ENCODE measurements at regions not wholly inside any gene's neighbourhood (a gene's known extent, or its start where the extent isn't known, plus 50 kb on each side); places are given as distances from the start of the nearest gene placed in this dataset.

DNA sequence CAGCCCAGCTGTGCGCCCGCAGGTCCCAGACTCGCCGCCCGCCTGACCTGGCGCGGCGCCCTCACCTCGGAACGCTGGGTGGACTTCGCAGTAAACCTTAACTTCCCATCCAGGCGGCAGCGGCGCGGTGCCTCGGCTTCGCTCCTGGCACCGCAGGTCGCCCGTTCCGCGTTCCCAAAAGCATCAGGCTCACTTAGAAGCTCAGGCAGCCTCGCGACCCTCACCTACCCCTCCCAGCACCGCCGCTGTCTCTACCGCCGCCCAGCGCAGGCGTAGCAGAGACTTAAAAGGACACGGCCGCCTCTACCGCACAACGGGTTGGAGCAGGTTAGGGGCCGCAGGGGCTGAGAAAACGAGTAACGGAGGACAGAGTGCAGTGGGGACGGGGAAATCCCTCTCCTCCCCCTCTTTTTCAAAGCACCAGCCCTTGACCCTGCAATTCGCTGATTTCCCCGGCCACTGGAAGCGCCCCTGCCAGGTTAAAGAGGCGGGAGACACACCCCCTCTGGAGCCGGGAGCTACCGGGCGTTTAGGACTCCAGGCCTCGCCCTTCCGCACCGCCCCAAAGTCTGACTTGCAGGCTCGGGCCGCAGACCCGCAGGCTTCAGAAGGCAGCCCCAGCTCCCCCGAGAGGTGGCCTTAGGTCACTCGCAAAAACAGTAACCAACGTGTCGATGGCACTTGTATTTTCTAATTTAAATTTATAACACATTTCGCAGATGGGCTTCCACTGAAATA, 328.5 kb downstream of the FAM72C start:
- CTCF ChIA-PET = no interaction called here
- ATAC-seq = no peak
- no peaks in the 10 kb centered on the region for H4K20me1 ChIP-seq (ENCODE audit: insufficient read depth)
- no peak for DNase-seq (ENCODE audit: low read depth, low spot score)
- no peak overlapping the region for H3K27ac ChIP-seq (ENCODE audit: low read depth, low read length)
- no peaks in the 10 kb centered on the region for H3K27me3 ChIP-seq (ENCODE audit: insufficient read depth, low read length)
- no peaks in the 10 kb centered on the region for H3K36me3 ChIP-seq (ENCODE audit: control insufficient read depth in 1 of 2, insufficient read depth in 2 of 2, low read length in 2 of 2)
- H3K4me1 ChIP-seq (ENCODE audit: control insufficient read depth in 1 of 2, insufficient read depth in 2 of 2, low read length in 2 of 2) = no peaks in the 10 kb centered on the region
- no peaks in the 10 kb centered on the region for H3K79me2 ChIP-seq (ENCODE audit: insufficient read depth, low read length)
- H2AFZ ChIP-seq (ENCODE audit: low read depth, low read length, poor library complexity, severe bottlenecking) = no peak overlapping the region
- no peaks in the 10 kb centered on the region for H3K9me2 ChIP-seq (ENCODE audit: insufficient read depth)
- POLR2A ChIA-PET = no interaction called here
- TF ChIP-seq TCF7L2 (IDR thresholded peaks at IDR 0.05; ENCODE audit: borderline replicate concordance, extremely low read depth, insufficient read depth, insufficient read length) = no peak
- TF ChIP-seq, protein P1, sequence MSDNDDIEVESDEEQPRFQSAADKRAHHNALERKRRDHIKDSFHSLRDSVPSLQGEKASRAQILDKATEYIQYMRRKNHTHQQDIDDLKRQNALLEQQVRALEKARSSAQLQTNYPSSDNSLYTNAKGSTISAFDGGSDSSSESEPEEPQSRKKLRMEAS (IDR thresholded peaks at IDR 0.05) = no peak
- no peak for TF ChIP-seq EZH2phosphoT487 (IDR thresholded peaks at IDR 0.05; ENCODE audit: borderline replicate concordance)
- TF ChIP-seq SRF (IDR thresholded peaks at IDR 0.05; ENCODE audit: low read depth) = no peak
- no peak for TF ChIP-seq SIN3A (IDR thresholded peaks at IDR 0.05; ENCODE audit: low read depth)
- no peak for TF ChIP-seq YY1 (IDR thresholded peaks at IDR 0.05; ENCODE audit: extremely low read depth, insufficient replicate concordance, low read depth, low read length)
- TF ChIP-seq CBX3 (IDR thresholded peaks at IDR 0.05; ENCODE audit: low read depth) = no peak
- TF ChIP-seq FOSL1 (IDR thresholded peaks at IDR 0.05; ENCODE audit: low read depth) = no peak
- TF ChIP-seq EZH2 (IDR thresholded peaks at IDR 0.05) = no peak
- TF ChIP-seq CEBPB (IDR thresholded peaks at IDR 0.05; ENCODE audit: low read depth) = no peak
- TF ChIP-seq ZBTB33 (IDR thresholded peaks at IDR 0.05; ENCODE audit: extremely low read depth, insufficient replicate concordance, low read length) = no peak
- TF ChIP-seq POLR2A (IDR thresholded peaks at IDR 0.05; ENCODE audit: borderline replicate concordance, extremely low read depth, insufficient read depth, insufficient read length) = no peak
- no peak for TF ChIP-seq ZNF274 (IDR thresholded peaks at IDR 0.05; ENCODE audit: low read depth, low read length)
- TF ChIP-seq CTCF (IDR thresholded peaks at IDR 0.05 in 2 of 3, conservative IDR thresholded peaks at IDR 0.05 in 1 of 3; ENCODE audit: borderline replicate concordance in 1 of 3, insufficient read depth in 1 of 3, low read depth in 2 of 3, low read length in 2 of 3) = no peak
- TF ChIP-seq ZFX (IDR thresholded peaks at IDR 0.05) = no peak
- TF ChIP-seq ELF1 (IDR thresholded peaks at IDR 0.05; ENCODE audit: borderline replicate concordance, low read depth) = no peak
- H3K4me3 ChIP-seq (replicated peaks in 1 of 2; ENCODE audit: low read depth in 1 of 2, low read length in 2 of 2) = no peak overlapping the region
- no TSS peak for BruUV-seq (replicated peaks)
- RAD21 ChIA-PET (ENCODE audit: low non-redundant PET in 1 of 2, low total read pairs in 2 of 2, uncharacterized antibody in 2 of 2, unreplicated experiment in 2 of 2) = no interaction called here
- H3K9me3 ChIP-seq (ENCODE audit: control insufficient read depth in 1 of 2, insufficient read depth in 1 of 2, low read depth in 1 of 2, low read length in 2 of 2) = no peaks in the 10 kb centered on the region
- H3K9ac ChIP-seq (ENCODE audit: low read length) = no peak overlapping the region
- H3K4me2 ChIP-seq (ENCODE audit: low read length) = no peak overlapping the region
- intact Hi-C loops (cut with micrococcal nuclease) = no loop called here

Measured in HCT116 (cell line).